HG03571 (cell line): ENCODE measurements at regions not wholly inside any gene's neighbourhood (a gene's known extent, or its start where the extent isn't known, plus 50 kb on each side); places are given as distances from the start of the nearest gene placed in this dataset.

ENCODE experiments used
- ATAC-seq: cut with Tn5 transposase; IDR thresholded peaks from one replicate; pipeline ENCODE4 v1.9.1; 2021; ENCODE audit not compliant: unreplicated experiment

DNA sequence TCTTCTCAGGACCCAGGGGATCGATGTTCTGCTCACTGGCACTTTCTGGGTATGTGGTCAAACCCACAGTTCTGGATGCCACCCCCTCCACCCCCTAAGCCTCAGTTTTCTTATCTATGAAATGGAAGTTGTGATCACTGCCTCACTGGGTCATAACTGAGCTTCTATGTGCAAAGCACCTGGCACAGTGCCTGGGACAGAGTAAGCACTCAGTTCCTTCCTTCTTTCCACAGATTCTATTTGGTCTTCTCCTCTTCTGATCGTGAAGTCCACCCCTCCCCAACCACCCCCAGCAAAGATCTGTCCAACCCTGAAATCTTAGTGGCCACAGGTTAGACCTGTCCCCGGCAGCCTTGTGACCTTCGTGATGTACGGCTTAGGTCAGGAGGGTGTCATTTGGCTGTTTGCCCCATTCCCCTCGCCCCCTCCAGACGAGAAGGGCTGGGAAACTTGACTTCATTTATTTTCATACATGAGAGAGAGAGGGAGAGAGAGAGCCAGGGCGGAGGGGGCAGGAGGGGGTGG lies 181.4 kb downstream of the FGF18 start:
- ATAC-seq = no peak

DNA sequence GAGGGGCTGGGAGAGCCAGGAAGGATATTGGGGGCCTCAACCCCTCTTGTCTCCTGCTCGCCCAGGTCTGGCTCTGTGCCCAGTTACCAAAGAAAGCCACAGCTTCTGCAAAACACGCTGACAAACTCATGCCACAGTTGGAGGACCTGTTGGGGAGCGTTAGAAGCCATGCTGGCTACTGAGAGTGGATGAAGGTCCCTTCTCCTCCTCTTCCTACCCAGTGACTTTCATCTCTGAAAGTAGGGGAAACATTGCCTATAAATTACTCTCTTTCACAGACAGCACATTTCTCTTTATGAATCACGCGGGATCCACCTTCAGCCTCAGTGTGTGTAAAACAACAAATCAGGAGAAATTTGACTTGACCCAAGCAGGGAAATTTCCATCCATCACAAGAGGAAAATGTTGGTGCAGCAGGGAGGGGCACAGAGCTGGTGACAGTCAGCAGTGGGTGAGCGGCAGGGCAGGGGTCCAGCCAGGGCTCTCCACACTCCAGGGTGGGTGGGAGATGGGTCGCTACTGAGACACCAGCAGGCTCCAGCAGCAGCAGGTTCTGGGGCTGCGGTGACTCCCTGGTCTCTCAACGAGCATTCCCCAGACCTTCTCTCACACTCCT lies 181.9 kb downstream of the FGF18 start:
- ATAC-seq = no peak

GRCh38 chr5:171603591-171603990 lies 182.0 kb upstream of the SMIM23 start:
- ATAC-seq = no peak

GRCh38 chr5:171604195-171604594 lies 181.4 kb upstream of the SMIM23 start:
- no peak for ATAC-seq

DNA sequence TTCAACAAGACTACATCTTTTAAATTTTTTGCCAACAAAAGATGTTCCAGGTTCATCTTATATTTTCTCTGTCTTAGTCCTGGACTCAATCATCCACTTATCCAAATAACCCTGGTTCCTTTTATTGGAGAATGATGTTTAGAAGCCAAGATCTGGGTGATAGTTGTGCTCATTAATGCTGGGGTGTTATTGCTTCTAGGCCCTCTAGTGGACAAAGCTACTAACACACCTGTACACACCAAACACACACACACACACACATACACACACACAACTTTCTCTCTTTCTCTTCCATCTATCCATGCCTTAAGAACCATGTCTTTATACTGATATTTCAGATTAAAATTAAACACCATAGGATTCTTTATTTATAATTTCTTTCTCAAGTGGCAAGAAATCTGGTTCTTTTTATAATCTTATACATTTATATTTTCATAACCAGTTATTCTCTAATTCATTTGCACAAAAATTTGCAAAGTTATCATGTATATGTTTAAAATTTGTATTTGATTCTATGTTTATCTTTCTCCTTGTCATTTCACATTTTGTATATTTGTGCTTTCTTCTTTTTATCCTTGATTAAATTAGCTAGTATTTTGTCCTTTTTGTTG lies 179.1 kb upstream of the SMIM23 start:
- ATAC-seq = no peak

DNA sequence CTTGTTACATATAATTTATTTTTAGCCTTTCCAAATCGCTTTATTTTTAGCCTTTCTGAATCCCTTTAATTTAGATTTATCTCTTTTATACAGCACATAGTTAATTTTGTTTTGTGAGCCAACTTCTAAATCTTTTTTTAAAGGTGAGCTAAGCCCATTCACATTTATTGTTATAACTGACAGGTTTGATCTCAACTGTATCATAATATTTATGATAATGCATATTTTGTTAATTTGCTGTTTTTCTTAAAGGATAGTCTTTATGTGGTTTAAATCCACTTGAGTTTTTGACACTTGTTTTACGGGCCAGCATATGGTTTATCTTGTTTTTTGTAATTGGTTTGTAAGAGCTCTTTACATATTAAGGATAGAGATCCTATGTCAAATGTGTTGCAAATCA lies 177.8 kb upstream of the SMIM23 start:
- no peak for ATAC-seq

DNA sequence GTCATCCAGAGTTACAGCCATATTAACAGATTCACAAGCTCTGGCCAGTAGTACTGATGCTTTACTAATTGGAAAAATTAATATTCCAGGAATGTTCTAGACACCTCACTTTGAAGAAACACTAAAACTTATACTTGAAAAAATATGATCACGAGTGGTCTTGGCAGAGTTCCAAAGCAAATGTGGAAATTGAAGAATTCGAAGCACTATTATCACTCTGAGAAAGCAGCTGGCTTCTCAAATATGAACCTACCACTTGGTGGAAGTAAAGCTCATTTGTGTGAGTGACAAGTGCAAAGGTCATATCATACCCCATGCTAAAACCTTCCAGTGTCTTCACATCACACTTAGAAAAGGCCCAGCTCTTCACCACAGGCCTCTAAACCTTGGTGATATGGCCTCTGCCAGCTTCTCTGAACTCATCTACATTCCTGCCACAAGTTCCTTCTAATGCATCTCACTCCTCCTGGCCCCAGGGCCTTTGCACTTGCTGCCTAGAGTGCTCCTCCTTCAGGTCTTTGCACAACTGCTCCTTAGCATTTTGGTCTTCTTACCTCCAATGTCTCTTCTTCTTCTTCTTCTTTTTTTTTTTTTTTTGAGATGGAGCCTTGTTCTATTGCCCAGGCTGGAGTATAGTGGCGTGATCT lies 175.7 kb upstream of the SMIM23 start:
- ATAC-seq = no peak

GRCh38 chr5:171610686-171611085 lies 174.9 kb upstream of the SMIM23 start:
- no peak for ATAC-seq

- no peak for ATAC-seq
Observed at GRCh38 chr5:171612749-171613148, 172.9 kb upstream of the SMIM23 start.

- no peak for ATAC-seq
Observed at GRCh38 chr5:171614511-171614910, 171.1 kb upstream of the SMIM23 start.

DNA sequence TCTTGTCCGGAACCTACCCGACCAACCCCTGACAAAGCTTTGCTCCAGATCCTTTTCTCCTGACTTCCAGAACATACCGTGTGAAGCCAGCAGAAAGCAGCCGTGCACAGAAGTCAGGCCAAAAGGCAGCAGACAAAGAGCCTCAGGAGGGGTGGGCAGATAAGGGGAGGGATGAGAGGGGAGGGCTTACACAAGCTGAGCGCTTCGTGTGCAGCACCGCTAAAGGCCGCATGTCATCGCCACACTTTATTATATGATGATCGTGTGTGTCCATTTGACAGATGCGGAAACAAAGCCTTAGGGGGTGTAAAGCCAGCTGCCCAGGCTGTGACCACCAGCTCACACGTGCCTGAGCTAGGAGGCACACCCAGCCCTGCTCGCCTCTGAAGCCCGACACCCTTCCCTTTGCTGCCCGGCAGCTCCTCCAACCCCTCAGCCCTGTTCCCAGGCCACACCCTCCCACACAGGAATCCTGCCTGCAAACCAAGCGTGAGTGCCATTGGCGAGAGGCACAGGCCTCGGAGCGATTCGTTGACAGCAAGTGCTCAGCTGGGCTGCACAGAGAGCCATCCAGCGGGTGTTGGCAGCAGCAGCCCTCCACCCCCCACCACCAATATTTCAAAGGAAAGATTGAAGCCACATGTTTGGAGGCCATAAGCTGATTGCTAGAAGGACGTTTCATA lies 170.5 kb upstream of the SMIM23 start:
- no peak for ATAC-seq

DNA sequence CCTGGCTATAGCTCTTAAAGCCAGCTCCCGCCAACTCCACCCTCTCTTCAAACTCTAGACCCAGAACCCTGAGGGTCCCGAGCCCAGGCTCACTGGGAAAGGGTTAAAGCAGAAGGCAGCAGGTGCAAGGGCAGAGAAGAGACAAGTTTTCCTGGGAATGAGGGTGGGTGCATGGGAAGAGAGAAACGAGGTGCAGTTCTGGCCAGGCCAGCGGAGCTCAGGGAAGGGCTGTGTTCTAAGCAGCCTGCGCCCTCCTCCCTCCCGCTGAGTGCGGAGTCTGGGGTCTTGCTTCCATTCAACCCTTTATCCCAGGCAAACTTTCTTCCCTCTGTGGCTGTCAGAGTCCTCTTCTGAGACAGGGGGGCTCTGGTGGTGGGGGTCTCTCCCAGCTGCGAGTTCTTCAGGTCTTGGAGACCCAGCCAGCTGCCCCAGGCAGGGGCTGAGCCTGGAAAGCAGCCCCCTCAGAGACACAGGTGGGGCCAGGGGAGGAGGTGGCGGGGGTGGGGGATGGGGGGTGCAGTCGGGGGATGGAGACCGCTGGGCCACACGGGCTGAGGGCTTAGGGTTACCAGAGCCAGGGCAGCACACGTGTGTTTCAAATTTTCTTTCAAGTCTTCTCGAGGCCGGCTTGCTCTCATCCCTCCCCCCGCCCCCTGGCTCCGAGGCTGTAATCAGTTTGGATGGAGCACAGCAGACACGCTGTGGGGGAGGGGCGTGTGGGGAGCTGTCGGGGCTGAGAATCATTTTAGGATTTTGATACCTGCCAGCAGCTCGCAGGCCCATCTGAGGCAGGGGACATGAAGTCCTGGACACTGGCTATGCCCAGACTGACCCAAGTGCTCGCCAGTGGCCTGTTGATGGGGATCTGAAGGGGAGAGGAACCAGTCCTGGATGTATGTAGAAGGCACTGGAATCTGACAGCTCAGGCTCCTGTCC lies 169.6 kb upstream of the SMIM23 start:
- ATAC-seq = no peak

- ATAC-seq = no peak
Observed at GRCh38 chr5:171617266-171617665, 168.4 kb upstream of the SMIM23 start.

DNA sequence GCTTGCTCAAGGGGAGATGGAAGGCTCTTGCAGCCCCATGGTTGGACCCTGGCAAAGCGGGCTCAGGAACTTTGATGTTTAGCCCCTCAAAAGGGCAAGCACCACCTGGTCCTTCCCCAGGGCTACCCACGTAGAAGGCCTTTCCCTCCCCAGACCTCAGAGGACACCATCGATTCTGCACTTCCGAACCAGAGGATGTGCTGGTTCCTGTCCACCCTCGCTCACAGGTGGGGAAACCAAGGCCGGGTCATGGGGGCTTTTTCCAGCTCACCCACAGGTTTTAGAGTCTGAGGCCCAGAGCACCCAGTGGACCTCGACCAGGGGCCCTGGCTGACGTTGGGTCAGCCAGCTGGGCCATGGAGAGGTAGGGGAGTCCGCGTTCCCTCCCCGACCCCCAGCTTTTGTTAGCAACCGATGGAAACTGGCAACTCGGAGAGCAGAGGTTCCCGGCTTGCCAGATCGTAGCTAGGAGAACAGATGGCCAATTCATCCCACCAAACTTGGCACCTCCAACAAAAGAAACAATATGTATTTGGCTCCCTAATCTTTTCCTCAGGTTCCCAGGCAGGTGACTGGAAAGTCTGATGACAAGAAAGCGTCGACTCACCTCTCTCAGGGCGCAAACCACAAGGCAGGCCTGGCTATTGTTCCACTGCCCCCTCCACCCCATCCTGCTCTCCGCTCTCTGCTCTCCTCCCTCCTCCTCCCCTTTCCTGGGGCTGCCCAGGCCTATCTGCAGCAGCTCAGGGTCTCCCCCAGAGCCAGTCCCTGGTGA lies 167.6 kb upstream of the SMIM23 start:
- ATAC-seq = no peak

DNA sequence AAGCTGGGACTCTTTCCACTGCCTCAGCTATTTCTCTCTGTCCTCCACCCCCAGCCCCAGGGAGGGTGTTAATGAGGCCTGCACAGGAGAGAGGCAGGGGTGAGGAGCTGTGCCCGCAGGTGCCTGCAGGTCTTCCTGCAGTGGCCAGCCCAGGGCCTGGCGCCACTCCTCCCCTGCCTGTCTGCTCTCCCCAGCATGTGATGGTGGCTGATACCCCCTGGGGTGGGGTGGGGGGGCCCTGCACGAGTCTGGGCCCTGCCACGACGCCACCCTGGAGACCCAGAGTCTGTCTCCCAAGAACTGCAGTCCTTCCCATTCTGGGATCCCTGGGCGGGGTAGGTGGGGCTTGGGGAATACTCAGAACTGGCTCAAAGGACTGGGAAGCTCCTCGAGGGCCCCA lies 166.4 kb upstream of the SMIM23 start:
- no peak for ATAC-seq

GRCh38 chr5:171619744-171620143 lies 165.9 kb upstream of the SMIM23 start:
- no peak for ATAC-seq

GRCh38 chr5:171622010-171622409 lies 163.6 kb upstream of the SMIM23 start:
- ATAC-seq = no peak

DNA sequence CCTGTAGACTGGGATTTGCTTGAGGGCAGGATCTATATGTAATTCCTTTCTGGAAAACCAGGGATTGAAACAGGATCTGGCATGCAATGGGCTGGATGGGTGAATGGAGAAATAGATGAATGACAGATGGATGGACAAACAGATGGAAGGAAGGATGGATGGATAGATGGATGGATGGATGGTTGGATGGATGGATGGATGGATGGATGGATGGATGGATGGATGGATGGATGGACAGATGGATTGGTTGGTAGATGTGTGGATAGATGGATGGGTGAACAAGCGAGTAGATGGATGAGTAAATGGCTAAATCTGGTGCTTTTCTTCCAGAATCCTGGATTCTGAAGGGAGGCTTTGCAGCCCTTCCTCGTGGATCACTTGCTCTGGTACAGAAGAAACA lies 162.5 kb upstream of the SMIM23 start:
- no peak for ATAC-seq

DNA sequence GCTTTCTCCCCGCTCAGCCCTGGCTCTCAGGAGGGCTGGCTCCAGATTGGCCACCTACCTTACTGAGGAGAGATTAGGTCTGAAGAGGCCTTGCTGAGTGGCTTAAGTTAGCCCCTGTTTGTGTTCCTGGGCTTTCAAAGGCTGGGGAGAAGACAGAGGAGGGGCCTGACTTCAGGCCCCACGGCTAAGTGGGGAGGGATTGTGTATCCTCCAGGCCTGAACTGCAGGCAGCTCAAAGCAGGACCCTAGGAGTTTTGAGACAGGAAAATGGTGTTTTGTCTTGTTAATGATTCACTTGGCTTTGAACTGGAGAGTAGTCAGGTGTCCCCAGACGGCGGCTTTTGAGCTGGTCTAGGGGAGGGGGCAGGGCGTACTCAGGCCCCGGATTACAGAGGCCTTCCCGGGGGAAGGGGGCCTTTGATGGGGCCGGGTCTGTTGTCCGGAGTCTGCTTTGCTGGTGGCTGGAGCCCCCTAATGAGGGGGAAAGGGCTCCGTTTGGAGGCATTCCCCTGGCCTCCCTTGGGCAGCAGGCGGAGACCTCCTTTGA lies 162.0 kb upstream of the SMIM23 start:
- no peak for ATAC-seq

DNA sequence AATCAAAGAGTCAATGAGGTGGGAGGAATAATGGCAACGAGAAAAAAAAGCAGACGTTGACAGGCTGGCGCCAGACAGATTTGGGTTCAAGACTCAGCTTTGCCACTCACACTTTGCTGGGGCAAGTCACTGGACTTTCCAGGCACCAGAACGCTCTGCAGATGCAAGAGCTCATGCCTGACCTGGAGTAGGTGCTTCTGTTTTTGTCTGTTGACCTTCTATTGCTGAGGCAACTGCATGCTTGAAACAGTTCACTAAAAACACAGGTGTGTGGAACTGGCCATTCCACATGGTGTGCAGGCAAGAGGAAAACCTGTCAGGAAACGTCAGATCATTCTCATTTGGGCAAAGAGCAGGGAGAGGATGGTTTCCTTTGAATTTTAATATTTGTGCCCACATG lies 161.2 kb upstream of the SMIM23 start:
- no peak for ATAC-seq
